Kidney epithelial cell (primary cell): ENCODE measurements at regions not wholly inside any gene's neighbourhood (a gene's known extent, or its start where the extent isn't known, plus 50 kb on each side); places are given as distances from the start of the nearest gene placed in this dataset.

Experiments
- DNase-seq: peaks from one replicate; pipeline ENCODE4 v3.0.0-alpha.2; 2010; ENCODE audit warnings: low read depth
- H3K27me3 ChIP-seq: 2 replicates; pipeline ENCODE4 v1.6.0; 2011; ENCODE audit warnings: low read length; ENCODE audit not compliant: control insufficient read depth, insufficient read depth
- H3K36me3 ChIP-seq: 2 replicates; pipeline ENCODE4 v1.5.1; 2011; ENCODE audit warnings: low read length; ENCODE audit not compliant: control insufficient read depth, insufficient read depth
- H3K4me3 ChIP-seq: 2 replicates; pipeline ENCODE4 v1.5.1; 2011; ENCODE audit warnings: low read depth, mild to moderate bottlenecking, control low read depth, low read length
- TF ChIP-seq, protein P1 (sequence below): IDR thresholded peaks from 2 replicates; pipeline ENCODE4 v1.5.1; 2011; ENCODE audit warnings: mild to moderate bottlenecking, moderate library complexity, low read length, control low read depth, inconsistent platforms; ENCODE audit not compliant: insufficient read depth, poor library complexity, severe bottlenecking

DNA sequence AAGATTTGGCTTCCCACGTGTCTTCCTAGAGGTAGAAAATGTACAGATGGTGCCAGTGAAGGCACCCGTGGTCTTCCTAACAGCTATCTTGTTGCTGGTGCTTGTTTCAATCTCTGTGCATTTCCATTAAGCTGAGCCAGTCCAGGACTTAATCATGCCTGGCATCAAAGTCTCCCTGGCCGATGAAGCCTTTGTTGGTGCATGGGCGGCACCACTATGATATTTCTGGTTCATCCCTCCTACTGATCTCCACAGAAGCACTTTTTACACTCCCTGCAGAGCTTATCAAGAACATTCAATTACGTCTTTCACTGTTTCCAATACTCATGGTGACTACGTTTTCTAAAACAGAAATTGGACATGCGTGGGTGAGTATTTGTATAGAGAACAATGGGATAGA lies 128.4 kb downstream of the TTC8 start:
- Histone ChIP-seq H3K27me3 (no peaks in the 10 kb centered on the region), H3K4me3 (no peak overlapping the region), H3K36me3 (no peaks in the 10 kb centered on the region)
- TF ChIP-seq, protein P1, sequence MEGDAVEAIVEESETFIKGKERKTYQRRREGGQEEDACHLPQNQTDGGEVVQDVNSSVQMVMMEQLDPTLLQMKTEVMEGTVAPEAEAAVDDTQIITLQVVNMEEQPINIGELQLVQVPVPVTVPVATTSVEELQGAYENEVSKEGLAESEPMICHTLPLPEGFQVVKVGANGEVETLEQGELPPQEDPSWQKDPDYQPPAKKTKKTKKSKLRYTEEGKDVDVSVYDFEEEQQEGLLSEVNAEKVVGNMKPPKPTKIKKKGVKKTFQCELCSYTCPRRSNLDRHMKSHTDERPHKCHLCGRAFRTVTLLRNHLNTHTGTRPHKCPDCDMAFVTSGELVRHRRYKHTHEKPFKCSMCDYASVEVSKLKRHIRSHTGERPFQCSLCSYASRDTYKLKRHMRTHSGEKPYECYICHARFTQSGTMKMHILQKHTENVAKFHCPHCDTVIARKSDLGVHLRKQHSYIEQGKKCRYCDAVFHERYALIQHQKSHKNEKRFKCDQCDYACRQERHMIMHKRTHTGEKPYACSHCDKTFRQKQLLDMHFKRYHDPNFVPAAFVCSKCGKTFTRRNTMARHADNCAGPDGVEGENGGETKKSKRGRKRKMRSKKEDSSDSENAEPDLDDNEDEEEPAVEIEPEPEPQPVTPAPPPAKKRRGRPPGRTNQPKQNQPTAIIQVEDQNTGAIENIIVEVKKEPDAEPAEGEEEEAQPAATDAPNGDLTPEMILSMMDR = no peak
- DNase-seq = no peak

DNA sequence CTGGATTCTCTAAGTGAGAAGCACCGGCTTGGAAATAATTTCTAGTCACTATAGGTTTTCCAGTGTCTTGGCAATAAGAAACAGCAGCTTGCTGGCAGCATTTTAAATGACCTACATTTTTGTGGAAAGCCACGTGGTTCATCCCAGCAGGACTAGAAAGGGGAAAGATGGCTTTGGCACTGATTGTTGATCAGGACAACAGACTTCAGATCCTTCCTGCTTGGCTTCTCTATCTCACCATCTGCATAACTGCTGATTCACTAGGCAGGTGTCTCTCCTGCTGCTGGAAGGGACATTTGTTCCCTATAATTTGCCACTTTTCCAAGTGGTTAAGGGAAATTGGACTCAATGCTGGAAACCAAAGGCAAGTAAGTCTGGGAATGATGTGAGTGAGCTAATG lies 131.0 kb downstream of the TTC8 start:
- TF ChIP-seq, protein P1 = no peak
- DNase-seq = no peak
- no peaks in the 10 kb centered on the region for H3K36me3 ChIP-seq

DNA sequence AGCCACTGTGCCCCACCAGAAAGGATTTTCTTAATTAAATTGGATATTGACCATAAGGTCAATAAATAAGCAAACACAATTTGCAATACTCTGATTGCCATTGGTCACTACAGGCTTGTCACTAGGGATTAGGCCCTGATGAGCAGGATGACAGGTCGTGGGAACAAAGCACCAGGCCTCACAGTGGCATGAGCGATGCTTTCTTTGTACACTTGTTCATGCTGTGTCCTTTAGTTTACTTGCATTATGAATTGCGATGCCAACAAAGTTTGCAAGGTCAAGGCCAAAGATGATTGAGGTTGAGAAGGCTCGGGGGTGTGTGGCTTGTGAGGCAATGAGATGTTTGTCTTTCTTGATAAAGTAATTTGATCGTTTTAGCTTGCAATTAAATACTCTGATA lies 136.0 kb downstream of the TTC8 start:
- Histone ChIP-seq H3K27me3 (no peaks in the 10 kb centered on the region), H3K36me3 (no peaks in the 10 kb centered on the region), H3K4me3 (no peak overlapping the region)
- no peak for DNase-seq
- TF ChIP-seq, protein P1 = no peak

More for the DNA sequence above, 131.0 kb downstream of the TTC8 start:
- H3K4me3 ChIP-seq = no peak overlapping the region
- no peaks in the 10 kb centered on the region for H3K27me3 ChIP-seq

DNA sequence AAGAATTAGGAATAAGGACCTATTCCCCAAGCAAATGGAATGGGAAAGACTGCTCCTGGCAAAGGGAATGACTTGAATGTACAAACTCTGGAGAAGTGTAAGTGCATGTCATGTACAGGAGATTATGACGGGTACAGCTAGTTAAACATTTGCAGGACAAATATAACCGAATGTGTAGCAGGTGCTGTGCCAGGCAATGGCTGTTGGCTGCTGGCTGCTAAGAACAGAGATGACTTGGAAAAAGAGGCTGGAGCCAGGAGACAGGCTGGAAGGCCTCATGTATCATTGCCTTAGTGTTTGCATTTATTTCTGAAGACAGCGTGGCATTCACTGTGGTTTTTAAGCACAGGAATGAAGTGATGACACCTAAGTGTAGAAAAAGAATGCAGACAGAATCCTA lies 136.8 kb downstream of the TTC8 start:
- no peak for DNase-seq
- no peaks in the 10 kb centered on the region for H3K27me3 ChIP-seq
- TF ChIP-seq, protein P1 = no peak
- H3K36me3 ChIP-seq = no peaks in the 10 kb centered on the region
- H3K4me3 ChIP-seq = no peak overlapping the region

DNA sequence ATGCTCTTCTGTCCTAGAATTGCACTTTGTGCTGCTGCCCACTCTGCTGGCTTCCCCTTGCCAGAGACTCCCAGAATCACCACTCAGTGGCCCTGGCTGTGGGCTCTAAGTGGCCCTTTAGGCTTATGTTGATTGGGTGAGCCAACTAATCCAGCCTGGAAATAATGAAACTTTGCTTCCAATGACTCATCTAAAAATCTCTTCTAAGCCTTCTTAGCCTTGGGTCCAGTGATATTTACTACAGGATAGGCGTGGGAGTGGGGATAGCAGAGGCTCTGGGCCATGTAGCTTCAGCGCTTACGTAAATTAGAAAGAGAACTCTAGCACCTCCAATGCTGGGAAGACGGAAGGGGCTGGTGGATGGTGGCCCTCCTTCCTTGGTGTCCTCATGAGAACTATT lies 137.9 kb downstream of the TTC8 start:
- no peaks in the 10 kb centered on the region for H3K36me3 ChIP-seq
- H3K4me3 ChIP-seq = no peak overlapping the region
- H3K27me3 ChIP-seq = no peaks in the 10 kb centered on the region
- DNase-seq = no peak
- TF ChIP-seq, protein P1 = no peak

DNA sequence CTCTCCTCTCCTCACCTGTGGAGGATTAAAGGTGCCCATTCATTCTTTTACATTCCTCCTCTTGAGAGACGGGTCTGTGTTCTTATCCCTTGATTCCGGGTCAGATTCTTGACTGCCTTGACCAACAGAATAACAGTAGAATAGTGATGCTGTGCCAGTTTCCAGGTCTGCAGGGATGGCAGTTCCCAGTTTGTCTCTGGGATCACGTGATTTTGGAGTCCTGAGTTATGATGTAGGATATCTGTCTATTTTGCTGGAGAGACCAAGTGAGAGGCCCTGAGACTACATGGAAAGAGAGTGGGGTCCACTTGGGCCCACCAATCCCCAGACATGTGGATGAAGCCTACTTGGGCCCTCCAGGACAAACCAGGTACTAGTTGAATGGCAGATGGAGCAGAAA lies 142.8 kb downstream of the TTC8 start:
- no peak overlapping the region for H3K4me3 ChIP-seq
- no peak for DNase-seq
- H3K36me3 ChIP-seq = no peaks in the 10 kb centered on the region
- TF ChIP-seq, protein P1 = no peak
- H3K27me3 ChIP-seq = no peaks in the 10 kb centered on the region
